BLaER1 (cell line): ENCODE measurements at regions not wholly inside any gene's neighbourhood (a gene's known extent, or its start where the extent isn't known, plus 50 kb on each side); places are given as distances from the start of the nearest gene placed in this dataset.

Source experiments
- H3K27ac ChIP-seq: shearing (Covaris generic); formaldehyde crosslinking; 2 replicates; pipeline ENCODE4 v1.8.1; 2022
- H3K27me3 ChIP-seq: shearing (Covaris generic); formaldehyde crosslinking; 2 replicates; pipeline ENCODE4 v1.8.1; 2022
- H3K36me3 ChIP-seq: shearing (Covaris generic); formaldehyde crosslinking; 2 replicates; pipeline ENCODE4 v1.8.1; 2022
- H3K4me1 ChIP-seq: shearing (Covaris generic); formaldehyde crosslinking; 2 replicates; pipeline ENCODE4 v1.8.1; 2022
- H3K4me2 ChIP-seq: shearing (Covaris generic); formaldehyde crosslinking; 2 replicates; pipeline ENCODE4 v1.8.1; 2022
- H3K4me3 ChIP-seq: shearing (Covaris generic); formaldehyde crosslinking; 2 replicates; pipeline ENCODE4 v1.8.1; 2022
- H3K9ac ChIP-seq: shearing (Covaris generic); formaldehyde crosslinking; 2 replicates; pipeline ENCODE4 v1.8.1; 2022
- H3K9me3 ChIP-seq: shearing (Covaris generic); formaldehyde crosslinking; 2 replicates; pipeline ENCODE4 v1.8.1; 2022
- H4K20me1 ChIP-seq: shearing (Covaris generic); formaldehyde crosslinking; 2 replicates; pipeline ENCODE4 v1.8.1; 2022
- Cebpa-rat ChIP-seq: shearing (Covaris generic); IDR thresholded peaks from 2 replicates; pipeline ENCODE4 v1.8.1; 2022

DNA sequence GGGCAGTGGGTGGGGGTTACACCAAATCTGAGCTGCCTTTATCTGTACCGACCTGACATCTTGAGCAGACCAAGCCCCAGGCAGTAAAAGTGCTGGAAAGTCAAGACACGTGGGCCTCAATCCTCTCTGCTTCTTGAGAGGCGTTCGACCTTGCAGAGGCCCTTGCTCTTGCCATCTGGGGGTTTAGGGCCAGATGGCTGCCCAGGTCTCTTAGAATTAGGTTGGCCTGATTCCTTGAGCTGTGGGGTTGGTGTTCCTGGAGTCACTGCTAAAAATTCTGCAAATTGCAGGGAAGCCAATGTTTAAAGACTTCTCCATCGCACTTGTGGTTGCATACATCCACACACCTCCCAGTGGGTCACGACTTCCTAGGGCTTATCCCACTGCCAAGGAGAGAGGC, 238.2 kb upstream of the ASIC2 start:
- H3K4me1 ChIP-seq = no peaks in the 10 kb centered on the region
- H3K27me3 ChIP-seq = no peaks in the 10 kb centered on the region
- H3K36me3 ChIP-seq = no peaks in the 10 kb centered on the region
- no peak for TF ChIP-seq Cebpa-rat
- peaks cover 12% of the 10 kb centered on the region; the same call in 1 of the 2 replicates for H3K9me3 ChIP-seq
- H4K20me1 ChIP-seq = no peaks in the 10 kb centered on the region
- no peak overlapping the region for H3K9ac ChIP-seq
- no peak overlapping the region for H3K27ac ChIP-seq
- no peak overlapping the region for H3K4me3 ChIP-seq
- no peak overlapping the region for H3K4me2 ChIP-seq

DNA sequence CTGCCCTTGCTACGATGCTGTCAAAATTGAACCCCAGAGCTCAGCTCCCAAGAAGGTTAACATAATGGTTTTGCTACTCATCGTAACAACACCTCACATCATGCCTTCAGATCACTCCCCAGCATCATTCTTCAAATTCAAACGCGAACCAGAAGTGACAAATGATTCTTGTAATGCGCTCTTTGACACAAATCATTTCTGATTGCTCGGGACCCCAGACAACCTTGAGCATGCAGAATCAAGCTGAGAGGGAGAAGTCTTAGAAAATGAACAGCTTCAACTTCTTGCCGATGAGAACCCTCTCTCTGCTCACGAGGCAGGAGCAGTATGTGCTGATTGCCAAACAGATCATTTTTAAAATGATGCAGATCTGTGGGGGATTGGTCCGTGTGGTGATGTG, 241.0 kb upstream of the ASIC2 start:
- H3K4me3 ChIP-seq = no peak overlapping the region
- H3K9me3 ChIP-seq = no peaks in the 10 kb centered on the region
- no peak for TF ChIP-seq Cebpa-rat
- no peak overlapping the region for H3K9ac ChIP-seq
- no peaks in the 10 kb centered on the region for H3K36me3 ChIP-seq
- no peak overlapping the region for H3K27ac ChIP-seq
- no peak overlapping the region for H3K4me2 ChIP-seq
- no peaks in the 10 kb centered on the region for H3K27me3 ChIP-seq
- H4K20me1 ChIP-seq = no peaks in the 10 kb centered on the region
- H3K4me1 ChIP-seq = no peaks in the 10 kb centered on the region

GRCh38 chr17:33545124-33545523, 252.0 kb upstream of the ASIC2 start:
- no peaks in the 10 kb centered on the region for H3K4me1 ChIP-seq
- no peak for TF ChIP-seq Cebpa-rat

GRCh38 chr17:33550261-33550660, 257.2 kb upstream of the ASIC2 start:
- no peaks in the 10 kb centered on the region for H3K9me3 ChIP-seq
- H3K27me3 ChIP-seq = no peaks in the 10 kb centered on the region
- no peaks in the 10 kb centered on the region for H3K4me1 ChIP-seq
- no peak overlapping the region for H3K9ac ChIP-seq
- no peak overlapping the region for H3K27ac ChIP-seq
- H3K4me2 ChIP-seq = no peak overlapping the region
- no peaks in the 10 kb centered on the region for H4K20me1 ChIP-seq
- no peaks in the 10 kb centered on the region for H3K36me3 ChIP-seq
- H3K4me3 ChIP-seq = no peak overlapping the region
- TF ChIP-seq Cebpa-rat = no peak

More at GRCh38 chr17:33545124-33545523, 252.0 kb upstream of the ASIC2 start:
- no peaks in the 10 kb centered on the region for H3K36me3 ChIP-seq
- H3K27me3 ChIP-seq = no peaks in the 10 kb centered on the region
- H3K9ac ChIP-seq = no peak overlapping the region
- H3K4me3 ChIP-seq = no peak overlapping the region
- no peaks in the 10 kb centered on the region for H3K9me3 ChIP-seq
- no peaks in the 10 kb centered on the region for H4K20me1 ChIP-seq
- H3K27ac ChIP-seq = no peak overlapping the region
- no peak overlapping the region for H3K4me2 ChIP-seq

DNA sequence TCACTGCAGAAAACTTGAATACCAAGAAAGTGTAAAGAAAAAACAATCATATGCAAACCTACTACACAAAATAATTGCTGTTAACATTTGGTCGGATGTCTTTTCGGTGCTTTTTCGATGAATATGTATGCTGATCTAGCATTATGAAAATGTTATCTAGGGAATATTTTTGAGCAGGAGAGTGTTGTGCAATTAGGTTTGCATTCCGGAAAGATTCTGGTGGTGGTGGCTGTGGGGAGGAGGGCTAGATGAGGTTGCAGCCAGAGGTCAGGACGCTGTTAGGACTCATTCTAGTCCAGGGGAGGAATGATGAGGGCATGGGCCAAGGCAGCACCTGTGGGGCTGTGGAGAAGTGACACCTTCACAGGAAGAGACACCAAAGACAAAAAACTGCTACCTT, 258.0 kb upstream of the ASIC2 start:
- no peak overlapping the region for H3K9ac ChIP-seq
- H3K27me3 ChIP-seq = no peaks in the 10 kb centered on the region
- no peaks in the 10 kb centered on the region for H4K20me1 ChIP-seq
- no peak overlapping the region for H3K4me3 ChIP-seq
- no peaks in the 10 kb centered on the region for H3K9me3 ChIP-seq
- H3K27ac ChIP-seq = no peak overlapping the region
- no peaks in the 10 kb centered on the region for H3K36me3 ChIP-seq
- H3K4me1 ChIP-seq = no peaks in the 10 kb centered on the region
- TF ChIP-seq Cebpa-rat = peak; percentile 75; the same call in 1 of the 2 replicates
- no peak overlapping the region for H3K4me2 ChIP-seq

DNA sequence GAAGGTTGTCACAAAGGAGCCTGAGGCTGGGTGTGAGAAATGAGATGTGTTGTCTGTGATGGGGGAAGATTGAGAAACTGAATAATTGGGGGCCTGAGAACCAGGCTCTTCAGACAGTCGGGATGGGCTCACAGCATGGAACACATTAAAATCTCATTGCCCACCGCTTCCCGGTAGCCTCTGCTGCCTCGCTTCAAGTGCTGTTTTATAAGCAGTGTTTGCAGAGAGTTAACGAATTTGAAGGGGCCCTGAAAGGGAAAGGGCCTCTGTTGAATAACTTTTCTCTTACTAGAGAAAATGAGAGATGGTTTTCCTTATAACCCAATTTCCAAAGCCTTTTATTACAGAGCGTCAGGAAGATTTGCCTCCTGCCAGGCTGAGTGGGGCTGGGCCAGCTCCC, 258.8 kb upstream of the ASIC2 start:
- H3K4me1 ChIP-seq = no peaks in the 10 kb centered on the region

DNA sequence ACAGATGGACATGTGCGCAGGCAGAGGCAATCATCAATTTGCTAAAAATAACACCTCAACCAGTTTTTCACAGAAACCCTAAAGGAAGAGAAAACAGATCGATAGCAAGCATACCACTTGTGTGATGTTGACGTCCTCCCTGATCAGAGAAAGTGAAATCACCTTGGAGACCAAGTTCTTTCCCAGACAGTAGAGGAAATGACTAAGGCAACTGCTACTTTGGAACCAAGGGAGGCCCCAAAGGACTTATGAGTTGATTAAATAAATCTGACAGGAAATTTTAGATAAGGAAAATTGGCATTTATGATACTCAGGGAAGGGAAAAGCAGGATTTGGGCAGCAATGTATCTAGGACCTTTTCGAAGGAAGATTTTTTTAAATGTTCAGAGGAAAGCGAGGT, 267.1 kb upstream of the ASIC2 start:
- no peaks in the 10 kb centered on the region for H3K36me3 ChIP-seq
- H4K20me1 ChIP-seq = no peaks in the 10 kb centered on the region
- H3K27ac ChIP-seq = no peak overlapping the region
- peak overlapping the region; percentile 79 for H3K4me2 ChIP-seq
- no peaks in the 10 kb centered on the region for H3K27me3 ChIP-seq
- peaks cover 21% of the 10 kb centered on the region for H3K9me3 ChIP-seq
- no peak overlapping the region for H3K9ac ChIP-seq
- no peak overlapping the region for H3K4me3 ChIP-seq
- no peak for TF ChIP-seq Cebpa-rat
- H3K4me1 ChIP-seq = peaks cover 38% of the 10 kb centered on the region

More for the DNA sequence above, 258.8 kb upstream of the ASIC2 start:
- no peaks in the 10 kb centered on the region for H3K27me3 ChIP-seq
- H3K4me2 ChIP-seq = no peak overlapping the region
- no peaks in the 10 kb centered on the region for H3K9me3 ChIP-seq
- no peaks in the 10 kb centered on the region for H4K20me1 ChIP-seq
- H3K27ac ChIP-seq = no peak overlapping the region
- TF ChIP-seq Cebpa-rat = no peak
- H3K9ac ChIP-seq = no peak overlapping the region
- no peaks in the 10 kb centered on the region for H3K36me3 ChIP-seq
- H3K4me3 ChIP-seq = no peak overlapping the region

DNA sequence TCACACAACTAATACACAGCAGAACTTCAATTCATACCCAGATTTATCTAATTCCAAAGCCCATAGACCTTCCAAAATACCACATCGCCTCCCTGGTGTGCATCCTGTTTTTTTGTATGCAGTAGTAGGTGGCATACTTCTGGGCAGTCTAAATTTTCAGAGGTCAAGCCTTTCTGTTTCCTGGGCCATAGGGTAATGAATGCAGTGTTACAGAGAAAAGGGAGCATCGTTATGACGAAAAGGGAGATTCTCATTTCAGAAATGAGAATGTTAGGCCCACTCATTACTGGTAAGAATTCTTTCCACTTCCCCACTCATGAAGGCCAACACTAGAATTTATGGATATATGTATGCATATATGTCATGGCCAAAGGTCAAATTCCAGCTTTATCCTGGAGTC, 267.8 kb upstream of the ASIC2 start:
- peaks cover 38% of the 10 kb centered on the region for H3K4me1 ChIP-seq
- H3K36me3 ChIP-seq = no peaks in the 10 kb centered on the region
- H3K4me2 ChIP-seq = peak overlapping the region; percentile 79
- H3K4me3 ChIP-seq = no peak overlapping the region
- H3K27me3 ChIP-seq = no peaks in the 10 kb centered on the region
- H4K20me1 ChIP-seq = no peaks in the 10 kb centered on the region
- TF ChIP-seq Cebpa-rat = no peak
- H3K9me3 ChIP-seq = peaks cover 21% of the 10 kb centered on the region
- H3K27ac ChIP-seq = no peak overlapping the region
- no peak overlapping the region for H3K9ac ChIP-seq

GRCh38 chr17:33561569-33562334, 268.7 kb upstream of the ASIC2 start:
- no peaks in the 10 kb centered on the region for H3K27me3 ChIP-seq
- no peaks in the 10 kb centered on the region for H3K36me3 ChIP-seq
- no peak overlapping the region for H3K27ac ChIP-seq
- H3K4me1 ChIP-seq = peaks cover 38% of the 10 kb centered on the region
- H3K4me3 ChIP-seq = no peak overlapping the region
- TF ChIP-seq Cebpa-rat = no peak
- H3K4me2 ChIP-seq = peak overlapping the region; percentile 79
- no peaks in the 10 kb centered on the region for H4K20me1 ChIP-seq
- H3K9ac ChIP-seq = no peak overlapping the region
- peaks cover 21% of the 10 kb centered on the region for H3K9me3 ChIP-seq

DNA sequence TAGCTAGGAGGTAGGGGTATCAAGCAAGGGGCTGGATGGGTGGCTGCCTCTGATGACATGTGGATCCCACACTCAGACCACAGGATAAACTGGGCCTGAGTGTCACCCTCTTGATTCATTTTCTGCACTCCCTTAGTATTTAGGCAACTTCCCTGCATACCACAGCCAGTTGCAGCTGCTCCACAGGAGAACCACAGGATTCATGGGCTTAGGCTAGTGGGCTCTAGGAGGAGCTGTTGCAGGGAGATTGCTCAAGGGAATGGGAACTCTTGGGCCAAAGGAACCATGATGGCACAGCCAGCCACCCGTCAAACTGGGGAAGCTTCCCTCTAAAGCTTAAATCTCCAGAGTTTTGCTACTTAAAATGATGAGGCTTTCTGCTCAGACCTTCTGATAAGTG, 269.7 kb upstream of the ASIC2 start:
- no peak overlapping the region for H3K27ac ChIP-seq
- H3K36me3 ChIP-seq = no peaks in the 10 kb centered on the region
- peak overlapping the region; percentile 79 for H3K4me2 ChIP-seq
- H3K27me3 ChIP-seq = no peaks in the 10 kb centered on the region
- no peak for TF ChIP-seq Cebpa-rat
- no peak overlapping the region for H3K4me3 ChIP-seq
- H4K20me1 ChIP-seq = no peaks in the 10 kb centered on the region
- H3K4me1 ChIP-seq = peaks cover 38% of the 10 kb centered on the region
- no peak overlapping the region for H3K9ac ChIP-seq
- H3K9me3 ChIP-seq = peaks cover 15% of the 10 kb centered on the region

- Histone ChIP-seq H3K4me2 (no peak overlapping the region), H3K27ac (no peak overlapping the region), H4K20me1 (no peaks in the 10 kb centered on the region), H3K4me3 (no peak overlapping the region), H3K27me3 (no peaks in the 10 kb centered on the region), H3K9me3 (peaks cover 1% of the 10 kb centered on the region; the same call in 1 of the 2 replicates), H3K4me1 (peaks cover 38% of the 10 kb centered on the region), H3K9ac (no peak overlapping the region), H3K36me3 (no peaks in the 10 kb centered on the region)
- no peak for TF ChIP-seq Cebpa-rat
Measured at GRCh38 chr17:33564146-33564545, 271.1 kb upstream of the ASIC2 start.
